GM06990 (cell line): ENCODE measurements at regions not wholly inside any gene's neighbourhood (a gene's known extent, or its start where the extent isn't known, plus 50 kb on each side); places are given as distances from the start of the nearest gene placed in this dataset.

Source experiments
- DNase-seq: peaks from one replicate; pipeline ENCODE4 v3.0.0-alpha.2; 2011; ENCODE audit not compliant: insufficient read length; ENCODE audit errors: extremely low read depth
- H3K27me3 ChIP-seq: replicated peaks from 2 replicates; pipeline ENCODE4 v1.6.0; 2011; ENCODE audit warnings: low read length; ENCODE audit not compliant: control insufficient read depth, insufficient read depth
- H3K36me3 ChIP-seq: 2 replicates; pipeline ENCODE4 v1.5.1; 2011; ENCODE audit warnings: low read length; ENCODE audit not compliant: control insufficient read depth, insufficient read depth
- H3K4me3 ChIP-seq: replicated peaks from 2 replicates; pipeline ENCODE4 v1.5.1; 2011; ENCODE audit warnings: low read depth, mild to moderate bottlenecking, control low read depth, low read length
- CTCF ChIP-seq: IDR thresholded peaks from 2 replicates; pipeline ENCODE4 v1.5.1; 2011; ENCODE audit warnings: low read length, control low read depth, mild to moderate bottlenecking, inconsistent platforms; ENCODE audit not compliant: insufficient read depth, poor library complexity, severe bottlenecking

- no peak for TF ChIP-seq CTCF
- DNase-seq, result no peak
- H3K4me3 ChIP-seq, result no peak overlapping the region
- H3K27me3 ChIP-seq, result no peaks in the 10 kb centered on the region
- no peaks in the 10 kb centered on the region for H3K36me3 ChIP-seq
Measured at GRCh38 chr6:134669485-134669884, 280.4 kb downstream of the ALDH8A1 start.

- no peak for DNase-seq
- no peak for TF ChIP-seq CTCF
- Histone ChIP-seq H3K27me3 (no peaks in the 10 kb centered on the region), H3K4me3 (no peak overlapping the region), H3K36me3 (no peaks in the 10 kb centered on the region)
Measured at GRCh38 chr6:134667111-134667510, 282.8 kb downstream of the ALDH8A1 start.

GRCh38 chr6:134666125-134666524 is 283.8 kb downstream of the ALDH8A1 start:
- Histone ChIP-seq H3K4me3 (no peak overlapping the region), H3K27me3 (no peaks in the 10 kb centered on the region), H3K36me3 (no peaks in the 10 kb centered on the region)
- no peak for TF ChIP-seq CTCF
- DNase-seq, result no peak

GRCh38 chr6:134665029-134665723 is 284.7 kb downstream of the ALDH8A1 start:
- Histone ChIP-seq H3K27me3 (no peaks in the 10 kb centered on the region), H3K36me3 (no peaks in the 10 kb centered on the region), H3K4me3 (no peak overlapping the region)
- DNase-seq, result no peak
- TF ChIP-seq CTCF, result no peak

GRCh38 chr6:134663800-134664535 is 285.9 kb downstream of the ALDH8A1 start:
- Histone ChIP-seq H3K27me3 (no peaks in the 10 kb centered on the region), H3K36me3 (no peaks in the 10 kb centered on the region), H3K4me3 (no peak overlapping the region)
- TF ChIP-seq CTCF, result no peak
- no peak for DNase-seq
